Mononuclear cell (primary cell): ENCODE measurements at regions not wholly inside any gene's neighbourhood (a gene's known extent, or its start where the extent isn't known, plus 50 kb on each side); places are given as distances from the start of the nearest gene placed in this dataset.
"Not testable (repeated sequence)": the region's sequence is repeated elsewhere in the genome, so short reads cannot be mapped to it uniquely, and the experiment has no call there.

ENCODE experiments used
- H3K27me3 ChIP-seq: 2 replicates; pipeline ENCODE4 v1.6.0; 2011; ENCODE audit warnings: low read length, control low read depth; ENCODE audit not compliant: insufficient read depth
- H3K4me1 ChIP-seq: 2 replicates; pipeline ENCODE4 v1.5.1; 2011; ENCODE audit warnings: mild to moderate bottlenecking, low read length, control low read depth; ENCODE audit not compliant: insufficient read depth
- H3K4me3 ChIP-seq: 2 replicates; pipeline ENCODE4 v1.5.1; 2011; ENCODE audit warnings: mild to moderate bottlenecking, low read length, moderate library complexity
- H3K9me3 ChIP-seq: 2 replicates; pipeline ENCODE4 v1.5.1; 2011; ENCODE audit warnings: low read depth, mild to moderate bottlenecking, control low read depth, low read length

GRCh38 chr4:142897518-142897917, 51.4 kb upstream of the INPP4B start:
- H3K27me3 ChIP-seq, H3K4me3 ChIP-seq, H3K4me1 ChIP-seq: not testable (repeated sequence)
- H3K9me3 ChIP-seq, result peaks cover 14% of the 10 kb centered on the region

DNA sequence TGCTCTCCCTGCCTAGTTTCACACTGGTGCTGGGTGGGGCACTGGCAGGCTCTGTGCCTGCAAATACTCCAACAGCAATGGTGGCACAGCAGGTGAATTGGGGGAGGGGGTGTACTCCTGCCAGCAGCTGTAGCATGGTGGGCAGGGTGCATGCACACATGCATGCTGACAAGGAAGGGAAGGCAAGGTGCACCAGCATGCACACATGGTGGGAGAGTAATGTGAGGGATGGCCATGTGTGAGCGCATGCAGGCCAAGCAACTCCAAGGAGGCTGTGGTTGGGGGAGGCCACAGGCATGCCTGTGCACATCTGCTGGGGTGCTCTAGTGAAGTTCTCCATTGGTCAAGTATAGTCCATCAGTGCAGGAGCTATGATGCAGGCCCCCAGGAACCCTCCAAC, 54.5 kb upstream of the INPP4B start:
- H3K4me3 ChIP-seq, result no peak overlapping the region
- H3K9me3 ChIP-seq, result no peaks in the 10 kb centered on the region
- no peaks in the 10 kb centered on the region for H3K4me1 ChIP-seq
- no peaks in the 10 kb centered on the region for H3K27me3 ChIP-seq

DNA sequence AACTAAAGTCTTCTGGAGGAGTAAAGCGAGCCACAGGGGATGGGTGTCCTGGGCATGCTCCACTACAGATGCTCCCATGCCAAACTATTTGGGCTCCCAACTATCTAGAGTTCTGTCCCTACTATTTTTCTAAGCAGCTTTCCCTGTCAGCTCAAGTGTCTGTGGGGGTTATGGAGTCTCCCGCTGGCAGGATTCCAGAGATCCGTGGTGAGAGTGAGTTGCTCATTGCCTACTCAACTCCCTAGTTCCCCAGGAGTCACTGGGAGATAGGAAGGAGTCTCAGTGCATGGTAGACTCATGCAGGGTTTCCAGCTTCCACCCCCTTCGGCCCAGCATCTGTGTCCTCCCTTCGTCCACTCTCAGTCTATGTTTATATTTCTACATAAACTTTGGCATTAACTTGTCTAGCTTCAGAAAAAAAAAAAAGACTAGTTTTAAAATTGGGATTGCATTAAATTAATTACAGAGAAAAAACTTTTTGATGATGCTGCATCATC, 55.1 kb upstream of the INPP4B start:
- Histone ChIP-seq H3K4me3 (no peak overlapping the region), H3K4me1 (no peaks in the 10 kb centered on the region), H3K9me3 (no peaks in the 10 kb centered on the region), H3K27me3 (no peaks in the 10 kb centered on the region)

- H3K9me3 ChIP-seq, H3K4me1 ChIP-seq: not testable (repeated sequence)
These were observed 57.5 kb upstream of the INPP4B start for GRCh38 chr4:142903617-142904016.

GRCh38 chr4:142909908-142910307, 63.8 kb upstream of the INPP4B start:
- Histone ChIP-seq H3K27me3 (no peaks in the 10 kb centered on the region), H3K9me3 (no peaks in the 10 kb centered on the region), H3K4me1 (no peaks in the 10 kb centered on the region), H3K4me3 (no peak overlapping the region)

More at GRCh38 chr4:142903617-142904016, 57.5 kb upstream of the INPP4B start:
- not testable (repeated sequence) for H3K27me3 ChIP-seq, H3K4me3 ChIP-seq

GRCh38 chr4:142913034-142913433, 66.9 kb upstream of the INPP4B start:
- no peaks in the 10 kb centered on the region for H3K27me3 ChIP-seq
- no peak overlapping the region for H3K4me3 ChIP-seq
- H3K9me3 ChIP-seq, result no peaks in the 10 kb centered on the region
- H3K4me1 ChIP-seq, result no peaks in the 10 kb centered on the region

DNA sequence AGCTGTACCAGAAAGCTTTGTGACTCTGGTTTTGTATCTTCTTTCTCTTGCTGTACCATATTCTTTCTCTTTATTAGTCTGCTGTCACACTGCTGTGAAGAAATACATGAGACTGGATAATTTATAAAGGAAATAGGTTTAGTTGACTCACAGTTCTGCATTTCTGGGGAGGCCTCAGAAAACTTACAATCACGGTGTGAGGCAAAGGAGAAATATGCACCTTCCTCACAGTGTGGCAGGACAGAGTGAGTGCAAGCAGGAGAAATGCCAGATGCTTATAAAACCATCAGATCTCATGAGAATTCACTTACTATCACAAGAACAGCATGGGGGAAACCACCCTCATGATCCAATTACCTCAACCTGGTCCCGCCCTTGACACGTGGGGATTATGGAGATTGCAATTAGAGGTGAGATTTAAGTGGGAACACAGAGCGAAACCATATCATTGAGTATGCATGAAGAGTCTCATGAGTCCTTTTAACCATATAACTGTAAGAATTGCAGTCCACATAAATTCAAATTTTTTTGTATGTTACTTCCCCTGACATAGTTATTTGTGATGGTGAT, 67.4 kb upstream of the INPP4B start:
- Histone ChIP-seq H3K9me3 (no peaks in the 10 kb centered on the region), H3K4me3 (no peak overlapping the region), H3K27me3 (no peaks in the 10 kb centered on the region), H3K4me1 (no peaks in the 10 kb centered on the region)

DNA sequence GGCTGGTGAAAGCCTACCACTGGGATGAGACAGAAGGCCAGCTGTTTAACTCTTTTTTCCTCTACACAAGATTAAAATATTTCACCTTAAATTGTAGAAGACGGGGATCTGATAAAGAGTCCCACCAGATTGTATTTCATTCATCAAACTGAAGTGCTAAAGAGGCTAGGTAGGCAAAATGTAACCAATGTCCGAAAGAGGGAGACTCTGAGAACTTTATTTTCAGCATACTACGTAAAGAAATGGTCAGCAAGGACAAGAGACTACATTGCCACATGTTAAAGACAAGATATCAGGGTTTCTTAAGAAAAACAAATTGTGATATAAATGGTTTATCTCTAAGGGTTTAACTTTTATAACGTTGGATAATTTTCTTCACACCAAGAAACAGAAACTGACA, 71.6 kb upstream of the INPP4B start:
- no peaks in the 10 kb centered on the region for H3K27me3 ChIP-seq
- H3K4me3 ChIP-seq, result no peak overlapping the region
- no peaks in the 10 kb centered on the region for H3K9me3 ChIP-seq

DNA sequence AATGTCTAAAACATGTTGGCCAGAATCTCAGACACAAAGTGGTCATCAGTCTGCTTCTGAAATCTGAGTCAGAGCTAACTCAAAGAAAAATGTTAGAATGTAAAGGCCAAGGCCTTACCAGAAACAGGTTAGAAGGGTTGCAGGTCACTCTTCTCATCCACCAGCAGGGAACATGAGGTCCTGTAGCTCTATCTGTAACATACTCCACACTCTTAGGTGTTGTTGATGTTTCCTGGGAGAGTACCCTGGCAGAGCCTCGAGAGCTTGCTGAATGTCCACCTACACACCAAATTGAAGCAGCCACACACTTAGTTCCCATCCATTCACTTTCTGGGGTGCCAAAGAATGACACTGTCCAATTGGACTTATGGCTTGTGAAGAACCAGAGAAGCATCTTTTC, 76.6 kb upstream of the INPP4B start:
- H3K9me3 ChIP-seq, result no peaks in the 10 kb centered on the region
- H3K27me3 ChIP-seq, result no peaks in the 10 kb centered on the region
- H3K4me3 ChIP-seq, result no peak overlapping the region
- H3K4me1 ChIP-seq, result no peaks in the 10 kb centered on the region

More for the DNA sequence above, 71.6 kb upstream of the INPP4B start:
- H3K4me1 ChIP-seq, result no peaks in the 10 kb centered on the region

DNA sequence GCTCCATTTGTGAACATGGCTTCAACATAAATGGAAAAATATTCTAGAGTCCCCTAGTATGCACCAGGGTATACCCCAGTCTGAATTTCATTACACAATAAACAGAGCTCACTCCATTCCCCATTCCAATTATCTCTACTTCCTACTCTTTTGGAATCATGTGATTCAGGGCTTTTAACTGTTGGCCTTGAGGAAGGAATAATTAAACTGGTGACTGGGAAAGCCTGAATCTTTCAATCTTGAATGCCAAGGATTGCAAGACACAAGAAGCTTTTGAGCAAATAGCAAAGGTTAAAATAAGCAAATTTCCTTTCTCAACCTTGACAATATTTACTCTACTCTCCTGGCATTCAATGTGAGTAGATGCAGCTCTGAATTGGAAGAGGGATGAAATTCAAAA, 77.5 kb upstream of the INPP4B start:
- H3K9me3 ChIP-seq, result no peaks in the 10 kb centered on the region
- no peaks in the 10 kb centered on the region for H3K4me1 ChIP-seq
- H3K4me3 ChIP-seq, result no peak overlapping the region
- H3K27me3 ChIP-seq, result no peaks in the 10 kb centered on the region

DNA sequence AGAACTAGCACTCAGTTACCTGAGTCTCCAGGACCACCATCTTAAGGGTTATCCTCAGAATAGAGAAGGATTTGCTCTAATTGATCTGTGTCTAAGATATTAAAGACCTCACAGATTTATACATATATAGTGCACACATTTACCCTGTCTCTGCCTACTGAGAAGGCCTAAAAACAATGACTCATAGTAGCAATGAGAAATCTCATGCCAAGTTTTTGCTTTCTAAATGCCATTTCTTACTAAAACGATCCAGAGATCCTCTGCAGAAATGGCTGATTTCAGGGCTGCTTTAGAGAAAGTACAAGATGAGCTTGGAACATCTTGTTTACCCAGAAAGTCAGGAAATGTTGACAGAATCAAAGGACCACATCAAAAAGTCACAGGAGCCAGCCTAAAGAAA, 79.1 kb upstream of the INPP4B start:
- no peaks in the 10 kb centered on the region for H3K27me3 ChIP-seq

GRCh38 chr4:142927721-142928120, 81.6 kb upstream of the INPP4B start:
- Histone ChIP-seq H3K27me3 (no peaks in the 10 kb centered on the region), H3K4me1 (no peaks in the 10 kb centered on the region), H3K4me3 (no peak overlapping the region), H3K9me3 (no peaks in the 10 kb centered on the region)

More for the DNA sequence above, 79.1 kb upstream of the INPP4B start:
- Histone ChIP-seq H3K4me3 (no peak overlapping the region), H3K9me3 (no peaks in the 10 kb centered on the region), H3K4me1 (no peaks in the 10 kb centered on the region)

GRCh38 chr4:142929526-142929925, 83.4 kb upstream of the INPP4B start:
- no peak overlapping the region for H3K4me3 ChIP-seq
- no peaks in the 10 kb centered on the region for H3K9me3 ChIP-seq
- H3K27me3 ChIP-seq, result no peaks in the 10 kb centered on the region
- no peaks in the 10 kb centered on the region for H3K4me1 ChIP-seq

DNA sequence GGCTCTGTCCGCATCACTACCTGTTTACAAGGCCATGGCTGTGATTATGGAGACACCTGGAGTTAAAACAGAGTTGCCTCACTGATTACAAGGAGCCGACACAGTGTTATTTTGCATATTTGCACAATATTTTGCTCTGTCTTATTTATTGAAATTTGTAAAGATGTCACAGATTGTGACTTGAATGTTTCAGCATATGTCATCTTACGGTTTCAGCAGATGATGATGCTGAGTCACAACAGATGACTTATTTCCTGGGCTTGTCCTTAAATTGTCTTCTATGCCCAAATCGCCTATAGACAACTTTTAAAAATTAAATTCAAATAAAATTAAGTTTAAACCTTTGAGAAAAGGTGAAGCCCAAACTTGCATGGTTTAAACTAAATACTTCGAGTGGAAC, 87.1 kb upstream of the INPP4B start:
- no peaks in the 10 kb centered on the region for H3K4me1 ChIP-seq
- no peak overlapping the region for H3K4me3 ChIP-seq
- no peaks in the 10 kb centered on the region for H3K9me3 ChIP-seq
- H3K27me3 ChIP-seq, result no peaks in the 10 kb centered on the region

DNA sequence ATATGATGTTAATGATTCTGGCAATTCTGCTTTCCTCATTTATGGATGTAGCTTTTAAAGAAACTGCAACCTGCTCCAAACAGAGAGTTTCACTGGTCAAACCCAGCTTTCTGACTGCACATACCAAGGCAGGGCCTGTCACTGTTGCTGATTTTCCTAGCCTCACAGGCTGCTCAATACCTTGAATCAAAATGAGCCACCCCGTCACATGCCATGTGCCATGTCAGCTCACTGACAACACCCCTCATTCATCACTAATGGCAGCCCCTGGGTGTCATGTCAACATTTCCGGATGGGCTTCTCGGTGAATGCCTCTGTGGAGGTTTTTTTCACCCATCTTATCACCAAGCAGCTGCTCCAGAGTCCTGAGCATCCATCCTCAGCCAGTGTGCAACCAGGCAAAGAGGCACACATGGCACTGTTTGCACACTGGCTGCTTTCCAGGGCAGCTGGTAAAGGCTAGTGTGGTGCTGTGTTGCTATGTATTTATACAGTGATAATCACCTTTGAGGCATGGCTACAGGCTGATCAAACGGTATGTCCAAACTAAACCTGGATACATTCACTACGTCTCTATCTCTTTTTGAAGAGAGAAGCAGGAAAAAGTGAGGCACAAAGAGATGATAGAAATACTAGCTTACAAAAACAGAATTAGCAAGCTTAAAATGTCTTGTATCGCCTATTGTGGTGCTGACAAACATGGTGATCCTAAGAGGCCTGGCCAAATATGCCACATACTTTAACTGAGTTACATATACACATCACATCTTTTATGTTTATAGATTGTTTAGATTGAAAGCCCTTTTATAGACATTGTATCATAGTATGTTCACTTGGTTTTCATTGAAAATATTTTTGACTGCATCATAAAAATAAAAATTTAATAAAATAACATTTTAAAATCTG, 94.6 kb upstream of the INPP4B start:
- Histone ChIP-seq H3K9me3 (no peaks in the 10 kb centered on the region), H3K27me3 (no peaks in the 10 kb centered on the region), H3K4me1 (no peaks in the 10 kb centered on the region), H3K4me3 (no peak overlapping the region)

DNA sequence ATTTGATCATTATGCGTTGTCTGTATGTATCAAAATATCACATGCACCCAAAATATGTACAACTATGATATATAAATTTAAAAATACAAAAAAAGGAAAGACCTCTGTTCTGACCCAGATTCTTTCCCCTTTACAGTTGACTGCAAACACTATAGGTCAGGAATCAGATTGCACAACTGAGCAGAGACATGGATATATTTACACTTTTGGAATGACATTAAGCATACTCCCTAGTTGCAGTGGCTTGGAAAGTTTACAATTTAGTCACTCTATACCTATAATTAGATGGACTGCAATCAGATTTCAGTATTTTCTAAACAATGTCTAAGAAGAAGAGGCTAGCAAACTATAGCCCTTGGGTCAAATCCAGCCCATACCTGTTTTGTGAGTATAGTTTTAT, 98.5 kb upstream of the INPP4B start:
- no peak overlapping the region for H3K4me3 ChIP-seq
- no peaks in the 10 kb centered on the region for H3K9me3 ChIP-seq
- no peaks in the 10 kb centered on the region for H3K4me1 ChIP-seq
- H3K27me3 ChIP-seq, result no peaks in the 10 kb centered on the region
